HG03025 (cell line): ENCODE measurements at regions not wholly inside any gene's neighbourhood (a gene's known extent, or its start where the extent isn't known, plus 50 kb on each side); places are given as distances from the start of the nearest gene placed in this dataset.

ENCODE experiments used
- ATAC-seq: cut with Tn5 transposase; IDR thresholded peaks from one replicate; pipeline ENCODE4 v1.9.1; 2021; ENCODE audit warnings: mild to moderate bottlenecking, moderate library complexity; ENCODE audit not compliant: unreplicated experiment, low FRiP score

- ATAC-seq, result no peak
Observed at GRCh38 chr20:17077030-17077429, 149.8 kb upstream of the PCSK2 start.

GRCh38 chr20:17083738-17084137 lies 143.1 kb upstream of the PCSK2 start:
- ATAC-seq, result no peak

DNA sequence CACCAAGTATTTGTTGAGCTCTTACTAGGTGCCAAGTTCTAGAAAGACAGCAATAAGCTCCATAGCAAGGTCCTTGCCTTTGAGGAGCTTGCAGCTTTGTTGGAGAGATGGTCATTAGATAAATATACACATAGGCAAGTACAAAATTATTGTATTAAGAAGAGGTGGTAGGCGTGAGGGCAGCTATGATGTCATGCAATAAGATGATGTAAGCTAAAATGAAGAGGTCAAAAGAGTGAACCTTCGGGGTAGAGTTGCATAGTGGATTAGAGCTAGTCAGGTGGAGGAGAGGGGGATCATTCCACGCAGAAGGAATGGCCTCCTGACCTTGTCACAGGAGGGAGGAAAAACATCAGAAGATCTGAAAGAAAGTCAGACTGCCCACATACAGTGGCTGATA lies 141.9 kb upstream of the PCSK2 start:
- no peak for ATAC-seq

DNA sequence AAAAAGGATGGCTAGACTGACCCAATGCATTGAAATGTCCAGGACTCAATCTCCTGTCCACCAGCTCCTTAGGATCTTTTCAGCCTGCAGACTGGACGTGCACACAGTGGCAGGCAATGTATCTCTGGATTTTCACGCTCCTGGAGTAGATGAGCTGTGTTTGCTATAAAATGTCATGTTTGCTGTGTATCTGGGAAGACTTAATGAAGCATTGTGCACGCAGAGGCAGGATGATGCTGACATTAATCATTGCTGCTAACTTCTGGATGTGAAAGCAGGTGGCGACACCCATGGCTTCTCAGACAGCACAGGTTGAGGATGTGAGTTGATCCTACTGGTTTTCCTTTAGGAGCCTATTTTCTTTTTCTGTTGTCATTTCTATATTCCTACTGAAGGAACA lies 133.1 kb upstream of the PCSK2 start:
- no peak for ATAC-seq

DNA sequence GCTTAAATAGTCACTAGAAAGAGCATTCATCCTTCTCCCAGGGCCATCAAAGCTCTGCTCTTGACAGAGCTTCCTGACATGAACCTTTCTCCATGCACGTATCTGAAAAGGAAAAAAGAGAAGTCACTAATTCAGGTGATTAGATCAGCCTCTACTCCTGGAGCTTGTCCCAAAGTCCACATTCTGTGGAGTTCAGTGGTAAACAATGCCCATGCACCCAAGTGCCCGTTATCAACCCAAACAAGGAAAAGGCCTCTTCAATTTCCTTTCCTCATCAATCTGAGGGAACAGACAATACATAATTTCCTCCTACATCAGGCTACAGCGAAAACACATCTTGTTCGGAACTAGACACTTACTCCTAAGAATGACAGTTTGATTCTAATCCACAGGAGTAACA lies 129.2 kb upstream of the PCSK2 start:
- ATAC-seq, result no peak

DNA sequence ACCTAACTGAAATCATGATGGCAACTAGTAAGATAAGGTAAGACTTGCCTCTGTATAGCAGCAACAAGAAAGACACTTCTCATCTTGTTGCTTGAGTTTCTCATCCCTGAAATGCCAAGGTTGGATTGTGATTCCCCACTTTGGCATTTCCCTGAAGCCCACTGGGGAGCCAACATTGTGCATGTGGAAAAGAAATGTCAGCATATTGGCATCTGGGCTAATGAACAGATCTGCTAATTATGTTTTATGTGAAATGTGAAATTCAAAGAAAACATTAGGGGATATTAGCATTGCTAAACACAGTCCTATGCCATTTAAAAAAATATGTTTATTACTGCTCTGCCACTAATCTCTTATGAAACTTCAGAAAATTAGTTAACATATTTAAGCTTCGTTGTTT lies 126.3 kb upstream of the PCSK2 start:
- ATAC-seq, result no peak

DNA sequence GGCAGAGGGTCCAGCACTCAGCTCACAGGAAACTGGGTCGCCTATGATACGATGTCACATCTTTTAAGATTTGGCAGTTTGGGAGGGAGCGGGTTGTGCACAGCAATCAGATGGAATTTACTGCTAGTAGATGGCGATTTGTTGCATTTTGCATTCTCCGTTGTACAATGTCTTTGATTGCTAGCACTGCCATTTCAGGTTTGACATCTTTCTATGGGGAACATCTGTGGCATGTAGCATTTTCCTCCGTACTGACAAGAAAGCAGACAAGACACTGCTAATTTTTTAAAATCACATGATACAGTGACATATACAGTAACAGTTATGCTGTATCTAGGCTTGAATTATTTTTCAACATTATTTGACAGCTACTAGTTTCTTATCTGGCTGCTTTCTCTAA lies 119.7 kb upstream of the PCSK2 start:
- ATAC-seq, result no peak

DNA sequence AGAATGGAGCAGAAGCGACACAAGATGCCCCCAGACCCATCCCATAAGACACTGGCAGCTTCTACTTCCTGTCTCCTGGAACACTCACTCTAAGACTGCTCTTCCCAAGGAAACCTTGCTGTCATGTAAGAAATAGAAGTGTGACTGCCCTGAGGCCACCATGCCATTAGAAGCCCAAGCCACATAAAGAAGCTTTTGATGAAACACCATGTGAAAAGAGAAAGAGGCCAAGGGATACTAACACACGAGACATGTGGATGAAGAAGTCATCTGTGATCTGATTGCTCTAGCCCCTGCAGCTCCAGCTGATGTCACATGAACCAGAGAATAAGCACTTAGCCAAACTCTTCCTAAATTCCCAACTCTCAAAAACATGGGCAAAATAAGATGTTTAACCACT lies 117.9 kb upstream of the PCSK2 start:
- ATAC-seq, result no peak

DNA sequence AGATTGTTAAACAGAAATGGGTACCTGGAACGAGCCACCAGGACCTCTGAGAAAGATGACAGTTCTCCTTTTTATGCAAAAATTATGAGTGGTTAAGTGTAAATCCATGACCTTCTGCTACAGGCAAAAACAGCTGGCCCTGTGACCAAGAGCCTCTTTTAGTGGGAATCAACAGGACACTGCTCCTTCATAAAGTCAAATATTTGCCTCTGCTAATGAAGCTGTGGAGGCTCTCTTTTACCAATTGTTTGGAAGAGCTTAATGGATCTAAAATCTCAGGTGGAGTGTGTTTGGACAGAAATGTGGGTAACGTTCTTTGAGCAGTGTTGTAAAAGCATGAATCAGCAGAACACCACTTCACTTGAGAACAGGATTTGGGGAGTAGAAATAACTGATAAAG lies 117.5 kb upstream of the PCSK2 start:
- ATAC-seq, result no peak

- no peak for ATAC-seq
Observed at GRCh38 chr20:17128206-17128605, 98.6 kb upstream of the PCSK2 start.

DNA sequence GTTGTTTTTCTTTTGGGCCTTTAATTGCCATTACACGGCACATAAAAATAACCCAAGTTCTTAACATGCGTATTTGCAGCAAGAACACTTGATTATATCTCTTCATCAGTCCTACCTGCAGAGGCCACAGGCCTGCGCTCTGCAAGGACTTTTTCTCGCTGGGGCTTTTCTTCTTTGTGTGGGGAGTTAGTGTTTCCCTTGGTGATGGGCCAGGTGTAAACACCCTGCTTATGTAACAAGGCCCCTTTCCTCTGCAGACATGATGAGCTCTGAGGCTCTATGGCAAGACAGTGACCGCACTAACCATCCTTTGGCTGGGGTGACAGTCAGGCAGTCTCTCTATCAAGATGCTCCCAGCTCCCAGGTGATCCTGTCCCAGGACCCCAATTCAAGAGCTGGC lies 97.8 kb upstream of the PCSK2 start:
- ATAC-seq, result no peak

- ATAC-seq, result no peak
Observed at GRCh38 chr20:17137692-17138091, 89.1 kb upstream of the PCSK2 start.

DNA sequence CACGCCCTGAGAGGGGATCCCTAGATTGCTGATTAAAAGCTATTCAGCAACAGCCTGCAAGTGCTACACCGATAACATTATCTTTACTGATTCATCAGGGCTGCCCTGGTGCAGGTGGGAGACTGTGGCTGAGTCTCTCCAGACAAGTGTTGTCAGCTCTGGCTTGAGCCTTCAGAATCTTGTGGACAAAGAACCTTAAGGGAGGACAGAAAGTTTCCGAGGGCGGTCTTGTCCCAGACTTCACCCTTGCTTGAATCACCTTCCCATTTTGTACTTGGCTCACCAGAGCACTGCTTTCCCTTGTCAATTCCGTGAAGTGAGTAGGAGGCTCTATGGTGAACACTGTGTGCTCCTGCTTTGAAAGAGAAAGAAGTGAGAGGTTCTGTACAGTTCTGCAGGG lies 88.6 kb upstream of the PCSK2 start:
- ATAC-seq, result no peak

- ATAC-seq, result no peak
Observed at GRCh38 chr20:17140894-17141293, 85.9 kb upstream of the PCSK2 start.

DNA sequence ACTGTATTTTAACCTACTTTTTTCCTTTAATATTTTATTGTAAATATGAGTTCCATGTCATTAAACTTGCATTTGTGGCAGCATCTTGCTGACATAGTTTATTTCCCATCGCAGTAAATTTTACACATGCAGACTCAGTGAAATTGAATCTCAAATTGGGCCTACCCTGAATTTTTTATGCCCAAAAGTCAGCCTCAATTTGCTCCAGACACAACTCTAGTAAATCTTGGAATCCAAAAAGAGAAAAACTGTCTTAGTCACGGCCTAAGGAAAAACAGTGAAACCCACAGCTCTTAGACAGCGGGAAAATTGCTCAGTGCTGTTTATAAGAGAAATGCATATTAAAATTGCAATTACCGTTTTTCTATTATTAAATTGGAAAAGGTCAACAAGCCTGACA lies 85.3 kb upstream of the PCSK2 start:
- ATAC-seq, result no peak

DNA sequence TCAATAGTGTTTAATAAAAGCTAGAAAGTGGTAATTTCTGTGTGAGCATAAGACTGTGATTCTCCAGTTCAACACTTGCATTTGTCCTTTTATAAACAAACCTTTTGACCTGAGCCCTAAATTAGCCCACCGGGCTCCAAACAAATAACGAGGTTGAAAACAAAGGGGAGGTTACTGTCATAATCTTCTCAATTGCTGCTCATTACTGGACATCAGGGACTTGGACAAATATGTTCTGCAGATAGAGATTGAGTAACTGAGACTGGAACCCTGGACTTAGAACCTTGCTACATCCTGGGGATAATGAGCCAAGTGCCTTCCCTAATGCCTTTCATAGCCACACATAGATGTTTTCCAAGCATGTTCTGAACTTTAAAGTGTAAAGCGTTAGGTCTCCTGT lies 84.2 kb upstream of the PCSK2 start:
- ATAC-seq, result no peak

DNA sequence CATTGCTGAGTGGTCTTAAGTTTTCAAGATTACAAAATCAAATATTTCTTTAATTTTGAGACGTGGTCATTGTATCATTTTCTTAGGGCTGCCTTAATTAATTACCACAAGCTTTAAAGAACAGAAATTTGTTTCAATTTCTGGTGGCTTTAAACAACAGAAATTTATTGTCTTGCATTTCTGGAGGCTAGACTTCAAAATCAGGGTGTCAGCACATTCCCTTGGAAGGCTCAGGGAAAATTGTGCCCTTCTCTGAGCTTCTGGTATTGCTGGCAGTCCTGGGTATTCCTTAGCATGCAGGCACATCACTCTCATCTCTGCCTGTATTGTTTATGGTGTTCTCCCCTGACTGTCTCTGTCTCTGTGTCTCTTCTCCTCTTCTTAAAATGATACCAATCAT lies 76.0 kb upstream of the PCSK2 start:
- no peak for ATAC-seq

DNA sequence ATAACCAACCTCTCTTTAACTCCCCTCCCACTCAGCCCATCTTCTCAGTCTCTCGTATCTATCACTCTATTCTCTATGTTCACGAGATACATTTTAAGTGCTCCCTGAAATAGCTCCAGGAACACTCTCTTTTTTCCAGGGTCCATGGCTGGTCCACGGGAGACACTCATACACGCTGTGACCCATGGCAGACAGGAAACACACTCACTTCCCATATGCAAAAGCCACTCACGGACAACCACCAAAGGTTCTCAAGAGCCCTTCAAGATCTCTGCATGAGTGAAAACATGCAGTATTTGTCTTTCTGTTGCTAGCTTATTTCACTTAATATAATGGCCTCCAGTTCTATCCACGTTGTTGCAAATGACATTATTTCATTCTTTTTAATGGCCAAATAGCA lies 71.4 kb upstream of the PCSK2 start:
- ATAC-seq, result no peak

- ATAC-seq, result no peak
Observed at GRCh38 chr20:17158701-17159100, 68.1 kb upstream of the PCSK2 start.

- ATAC-seq, result no peak
Observed at GRCh38 chr20:17161673-17162481, 65.0 kb upstream of the PCSK2 start.

DNA sequence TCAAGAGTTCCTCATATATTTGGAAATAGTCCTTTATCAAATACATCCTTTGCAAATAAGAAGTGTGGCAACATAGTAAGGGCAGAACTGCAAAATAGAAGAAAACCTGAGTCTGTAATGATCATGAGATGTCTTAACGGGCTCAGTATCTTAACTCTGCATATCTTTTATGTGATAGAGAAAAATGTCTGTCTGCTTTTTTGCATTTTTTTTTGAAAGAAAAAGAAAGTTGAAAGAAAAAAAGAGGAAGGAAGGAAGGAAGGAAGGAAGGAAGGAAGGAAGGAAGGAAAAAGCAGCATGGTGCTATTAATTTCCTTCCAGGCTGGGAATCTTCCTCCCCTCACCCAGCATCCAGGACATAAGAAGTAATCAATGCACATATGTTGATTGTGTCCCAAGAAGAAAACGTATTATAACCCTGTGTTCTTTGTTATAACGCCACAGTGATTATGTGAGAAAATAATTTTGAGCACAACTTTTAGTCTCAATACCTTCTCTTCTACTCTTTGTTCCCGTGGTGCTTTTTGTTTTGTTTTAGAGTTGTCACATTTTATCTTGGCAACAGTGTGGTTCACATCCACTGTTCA lies 58.7 kb upstream of the PCSK2 start:
- ATAC-seq, result no peak

GRCh38 chr20:17169585-17170136 lies 57.2 kb upstream of the PCSK2 start:
- ATAC-seq, result no peak
